RWPE2 (cell line): ENCODE measurements at regions not wholly inside any gene's neighbourhood (a gene's known extent, or its start where the extent isn't known, plus 50 kb on each side); places are given as distances from the start of the nearest gene placed in this dataset.

Experiments used
- ATAC-seq: fragments of 200-7000 bp; cut with Tn5 transposase; 3 replicates; pipeline ENCODE4 v1.9.1; 2021; ENCODE audit warnings: low read depth
- DNase-seq: peaks from one replicate; pipeline ENCODE4 v3.0.0-alpha.2; 2020; ENCODE audit warnings: low spot score
- H3K27ac ChIP-seq: fragments of 450-650 bp; 2 replicates; pipeline ENCODE4 v1.5.1; 2017; ENCODE audit warnings: mild to moderate bottlenecking; ENCODE audit not compliant: poor library complexity, severe bottlenecking
- H3K27me3 ChIP-seq: fragments of 250-450 bp; sonication (Bioruptor Pico); 2 replicates; pipeline ENCODE4 v1.5.1; 2021; ENCODE audit warnings: mild to moderate bottlenecking, moderate library complexity; ENCODE audit not compliant: insufficient read depth, poor library complexity, severe bottlenecking
- H3K36me3 ChIP-seq: fragments of 250-450 bp; sonication (Bioruptor Pico); 2 replicates; pipeline ENCODE4 v1.5.1; 2020; ENCODE audit warnings: low read depth, mild to moderate bottlenecking, moderate library complexity
- H3K4me1 ChIP-seq: fragments of 250-450 bp; sonication (Bioruptor Pico); 2 replicates; pipeline ENCODE4 v1.5.1; 2021; ENCODE audit warnings: mild to moderate bottlenecking, moderate library complexity; ENCODE audit not compliant: insufficient read depth, poor library complexity, severe bottlenecking
- H3K4me3 ChIP-seq: fragments of 250-450 bp; sonication (Bioruptor Pico); 2 replicates; pipeline ENCODE4 v1.5.1; 2021; ENCODE audit warnings: mild to moderate bottlenecking, moderate library complexity; ENCODE audit not compliant: severe bottlenecking
- H3K9me3 ChIP-seq: fragments of 250-450 bp; sonication (Bioruptor Pico); 2 replicates; pipeline ENCODE4 v1.5.1; 2021; ENCODE audit warnings: mild to moderate bottlenecking, moderate library complexity; ENCODE audit not compliant: severe bottlenecking
- TF ChIP-seq, protein P1 (sequence below): fragments of 450-650 bp; IDR thresholded peaks from one replicate; pipeline ENCODE4 v1.5.1; 2017; ENCODE audit warnings: mild to moderate bottlenecking, moderate library complexity; ENCODE audit not compliant: poor library complexity, severe bottlenecking

- Histone ChIP-seq H3K27ac (no peak overlapping the region), H3K27me3 (peaks cover 22% of the 10 kb centered on the region), H3K36me3 (no peaks in the 10 kb centered on the region), H3K4me3 (no peak overlapping the region), H3K4me1 (no peaks in the 10 kb centered on the region), H3K9me3 (no peaks in the 10 kb centered on the region)
- TF ChIP-seq, protein P1, sequence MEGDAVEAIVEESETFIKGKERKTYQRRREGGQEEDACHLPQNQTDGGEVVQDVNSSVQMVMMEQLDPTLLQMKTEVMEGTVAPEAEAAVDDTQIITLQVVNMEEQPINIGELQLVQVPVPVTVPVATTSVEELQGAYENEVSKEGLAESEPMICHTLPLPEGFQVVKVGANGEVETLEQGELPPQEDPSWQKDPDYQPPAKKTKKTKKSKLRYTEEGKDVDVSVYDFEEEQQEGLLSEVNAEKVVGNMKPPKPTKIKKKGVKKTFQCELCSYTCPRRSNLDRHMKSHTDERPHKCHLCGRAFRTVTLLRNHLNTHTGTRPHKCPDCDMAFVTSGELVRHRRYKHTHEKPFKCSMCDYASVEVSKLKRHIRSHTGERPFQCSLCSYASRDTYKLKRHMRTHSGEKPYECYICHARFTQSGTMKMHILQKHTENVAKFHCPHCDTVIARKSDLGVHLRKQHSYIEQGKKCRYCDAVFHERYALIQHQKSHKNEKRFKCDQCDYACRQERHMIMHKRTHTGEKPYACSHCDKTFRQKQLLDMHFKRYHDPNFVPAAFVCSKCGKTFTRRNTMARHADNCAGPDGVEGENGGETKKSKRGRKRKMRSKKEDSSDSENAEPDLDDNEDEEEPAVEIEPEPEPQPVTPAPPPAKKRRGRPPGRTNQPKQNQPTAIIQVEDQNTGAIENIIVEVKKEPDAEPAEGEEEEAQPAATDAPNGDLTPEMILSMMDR, result no peak
- DNase-seq (no peak), ATAC-seq (no peak)
Measured at GRCh38 chr14:44271637-44272036, 235.4 kb downstream of the FSCB start.

GRCh38 chr14:44271006-44271405 is 236.1 kb downstream of the FSCB start:
- Histone ChIP-seq H3K36me3 (no peaks in the 10 kb centered on the region), H3K27ac (no peak overlapping the region), H3K27me3 (peaks cover 22% of the 10 kb centered on the region), H3K9me3 (no peaks in the 10 kb centered on the region), H3K4me3 (no peak overlapping the region), H3K4me1 (no peaks in the 10 kb centered on the region)
- ATAC-seq (no peak), DNase-seq (no peak)
- TF ChIP-seq, protein P1, result no peak

- ATAC-seq (no peak), DNase-seq (no peak)
- Histone ChIP-seq H3K27ac (no peak overlapping the region), H3K4me1 (no peaks in the 10 kb centered on the region), H3K4me3 (no peak overlapping the region), H3K9me3 (no peaks in the 10 kb centered on the region), H3K36me3 (no peaks in the 10 kb centered on the region), H3K27me3 (peaks cover 15% of the 10 kb centered on the region)
- TF ChIP-seq, protein P1, result no peak
Measured at GRCh38 chr14:44265246-44265645, 241.8 kb downstream of the FSCB start.

GRCh38 chr14:44215660-44216059 is 291.4 kb downstream of the FSCB start:
- H3K4me1 ChIP-seq, result no peaks in the 10 kb centered on the region
- no peaks in the 10 kb centered on the region for H3K36me3 ChIP-seq
- TF ChIP-seq, protein P1, result no peak
- ATAC-seq (no peak), DNase-seq (no peak)
- peaks cover 6% of the 10 kb centered on the region for H3K9me3 ChIP-seq
- H3K4me3 ChIP-seq, result no peak overlapping the region
- H3K27ac ChIP-seq, result no peak overlapping the region
- H3K27me3 ChIP-seq, result no peaks in the 10 kb centered on the region

DNA sequence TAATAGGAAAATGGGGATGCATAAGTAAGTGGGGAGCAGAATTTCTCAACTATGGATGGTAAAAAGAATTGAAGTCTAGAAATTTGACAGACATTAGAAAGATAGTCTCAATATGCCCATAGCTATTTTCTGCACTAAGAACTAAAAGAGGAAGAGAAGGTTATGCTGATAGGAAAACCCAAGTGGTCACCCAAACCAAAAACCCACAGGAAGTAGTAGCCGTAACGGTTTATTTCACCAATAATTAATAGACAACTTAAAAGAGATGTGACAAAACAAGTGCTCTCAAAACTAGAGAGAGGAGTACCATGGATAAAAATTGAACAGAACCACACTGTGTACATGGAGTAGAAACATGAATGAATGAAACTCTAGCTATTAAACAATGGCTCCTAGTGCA is 295.4 kb downstream of the FSCB start:
- Histone ChIP-seq H3K27ac (no peak overlapping the region), H3K4me3 (no peak overlapping the region), H3K4me1 (no peaks in the 10 kb centered on the region), H3K9me3 (peaks cover 6% of the 10 kb centered on the region), H3K36me3 (no peaks in the 10 kb centered on the region), H3K27me3 (no peaks in the 10 kb centered on the region)
- ATAC-seq (no peak), DNase-seq (no peak)
- TF ChIP-seq, protein P1, result no peak
